ENCODE measurements at regions not wholly inside any gene's neighbourhood (a gene's known extent, or its start where the extent isn't known, plus 50 kb on each side); places are given as distances from the start of the nearest gene placed in this dataset.
"Not testable (repeated sequence)": the region's sequence is repeated elsewhere in the genome, so short reads cannot be mapped to it uniquely, and the experiment has no call there.

- H3K4me3 Mint-ChIP-seq (ENCODE audit: unreplicated experiment): no peak overlapping the region
- H3K27me3 Mint-ChIP-seq (ENCODE audit: unreplicated experiment): peaks cover 2% of the 10 kb centered on the region
These were observed 123.2 kb downstream of the GXYLT1 start for GRCh38 chr12:42021469-42021868.

GRCh38 chr12:42020226-42020625 lies 124.4 kb downstream of the GXYLT1 start:
- Mint-ChIP-seq H3K27ac (ENCODE audit: unreplicated experiment) (no peak overlapping the region), H3K4me1 (ENCODE audit: low read depth, unreplicated experiment) (peaks cover under 1% of the 10 kb centered on the region), H3K36me3 (ENCODE audit: unreplicated experiment) (no peaks in the 10 kb centered on the region), H3K9me3 (ENCODE audit: unreplicated experiment) (peaks cover 2% of the 10 kb centered on the region), H3K27me3 (ENCODE audit: unreplicated experiment) (peaks cover 2% of the 10 kb centered on the region), H3K4me3 (ENCODE audit: unreplicated experiment) (no peak overlapping the region)
- DNase-seq: no peak
- TF ChIP-seq CTCF (IDR thresholded peaks at IDR 0.05; ENCODE audit: partially characterized antibody, unreplicated experiment): no peak

More at GRCh38 chr12:42021469-42021868, 123.2 kb downstream of the GXYLT1 start:
- DNase-seq: no peak
- no peak for TF ChIP-seq CTCF (IDR thresholded peaks at IDR 0.05; ENCODE audit: partially characterized antibody, unreplicated experiment)
- Mint-ChIP-seq H3K9me3 (ENCODE audit: unreplicated experiment) (peaks cover 2% of the 10 kb centered on the region), H3K27ac (ENCODE audit: unreplicated experiment) (no peak overlapping the region), H3K4me1 (ENCODE audit: low read depth, unreplicated experiment) (no peaks in the 10 kb centered on the region), H3K36me3 (ENCODE audit: unreplicated experiment) (no peaks in the 10 kb centered on the region)

- peaks cover 2% of the 10 kb centered on the region for H3K27me3 Mint-ChIP-seq (ENCODE audit: unreplicated experiment)
- peaks cover 2% of the 10 kb centered on the region for H3K4me1 Mint-ChIP-seq (ENCODE audit: low read depth, unreplicated experiment)
- no peak for TF ChIP-seq CTCF (IDR thresholded peaks at IDR 0.05; ENCODE audit: partially characterized antibody, unreplicated experiment)
- H3K9me3 Mint-ChIP-seq (ENCODE audit: unreplicated experiment): peaks cover 2% of the 10 kb centered on the region
- no peak overlapping the region for H3K27ac Mint-ChIP-seq (ENCODE audit: unreplicated experiment)
- H3K4me3 Mint-ChIP-seq (ENCODE audit: unreplicated experiment): no peak overlapping the region
- H3K36me3 Mint-ChIP-seq (ENCODE audit: unreplicated experiment): no peaks in the 10 kb centered on the region
- no peak for DNase-seq
These were observed 124.9 kb downstream of the GXYLT1 start for GRCh38 chr12:42019746-42020145.

GRCh38 chr12:42017051-42017450 lies 127.6 kb downstream of the GXYLT1 start:
- TF ChIP-seq CTCF (IDR thresholded peaks at IDR 0.05; ENCODE audit: partially characterized antibody, unreplicated experiment): no peak
- Mint-ChIP-seq H3K27me3 (ENCODE audit: unreplicated experiment) (peaks cover 1% of the 10 kb centered on the region), H3K4me3 (ENCODE audit: unreplicated experiment) (no peak overlapping the region), H3K27ac (ENCODE audit: unreplicated experiment) (no peak overlapping the region), H3K9me3 (ENCODE audit: unreplicated experiment) (peaks cover 2% of the 10 kb centered on the region), H3K36me3 (ENCODE audit: unreplicated experiment) (no peaks in the 10 kb centered on the region), H3K4me1 (ENCODE audit: low read depth, unreplicated experiment) (peaks cover 2% of the 10 kb centered on the region)
- no peak for DNase-seq

GRCh38 chr12:42015051-42015461 lies 129.6 kb downstream of the GXYLT1 start:
- no peak for TF ChIP-seq CTCF (IDR thresholded peaks at IDR 0.05; ENCODE audit: partially characterized antibody, unreplicated experiment)
- DNase-seq: no peak
- Mint-ChIP-seq H3K9me3 (ENCODE audit: unreplicated experiment) (no peaks in the 10 kb centered on the region), H3K4me1 (ENCODE audit: low read depth, unreplicated experiment) (peaks cover 2% of the 10 kb centered on the region), H3K27ac (ENCODE audit: unreplicated experiment) (no peak overlapping the region), H3K4me3 (ENCODE audit: unreplicated experiment) (no peak overlapping the region), H3K36me3 (ENCODE audit: unreplicated experiment) (no peaks in the 10 kb centered on the region), H3K27me3 (ENCODE audit: unreplicated experiment) (no peaks in the 10 kb centered on the region)

- not testable (repeated sequence) for DNase-seq; H3K36me3 Mint-ChIP-seq (ENCODE audit: unreplicated experiment); H3K27me3 Mint-ChIP-seq (ENCODE audit: unreplicated experiment); H3K27ac Mint-ChIP-seq (ENCODE audit: unreplicated experiment); H3K4me1 Mint-ChIP-seq (ENCODE audit: low read depth, unreplicated experiment); H3K4me3 Mint-ChIP-seq (ENCODE audit: unreplicated experiment); H3K9me3 Mint-ChIP-seq (ENCODE audit: unreplicated experiment)
These were observed 132.2 kb downstream of the GXYLT1 start for GRCh38 chr12:42012501-42012900.

Measured in glutamatergic neuron (in vitro differentiated cells).